B cell (primary cell): ENCODE measurements at regions not wholly inside any gene's neighbourhood (a gene's known extent, or its start where the extent isn't known, plus 50 kb on each side); places are given as distances from the start of the nearest gene placed in this dataset.
"Not testable (repeated sequence)": the region's sequence is repeated elsewhere in the genome, so short reads cannot be mapped to it uniquely, and the experiment has no call there.

ENCODE experiments used
- EZH2 ChIP-seq: IDR thresholded peaks from 2 replicates; pipeline ENCODE4 v1.6.1; 2012; ENCODE audit warnings: borderline replicate concordance, low read depth, mild to moderate bottlenecking, moderate library complexity, low read length; ENCODE audit not compliant: insufficient read depth, poor library complexity, severe bottlenecking
- TF ChIP-seq, protein P1 (sequence below): fragments of 200-600 bp; IDR thresholded peaks from one replicate; pipeline ENCODE4 v1.8.0; 2022; ENCODE audit warnings: antibody characterized with exemption, mild to moderate bottlenecking

DNA sequence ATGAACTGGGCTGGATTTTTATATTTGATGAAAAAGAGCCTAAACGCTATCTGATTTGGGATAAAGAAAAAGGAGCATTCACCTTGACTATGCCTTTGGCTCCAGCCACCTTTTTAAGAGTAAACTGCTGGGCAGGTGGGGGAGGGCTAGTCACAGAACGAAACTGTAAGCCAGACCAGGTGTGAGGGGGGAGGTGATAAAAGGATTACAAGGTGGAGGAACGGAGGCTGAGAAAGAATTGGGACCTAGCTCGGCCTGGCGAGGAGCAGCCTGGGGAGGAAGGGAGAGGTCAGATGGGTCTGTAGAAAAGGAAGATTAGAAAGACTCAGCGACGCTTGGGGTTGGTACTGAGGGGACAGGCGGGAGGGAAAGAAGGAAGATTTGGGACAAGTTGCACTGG, 805.4 kb upstream of the ID2 start:
- TF ChIP-seq, protein P1, sequence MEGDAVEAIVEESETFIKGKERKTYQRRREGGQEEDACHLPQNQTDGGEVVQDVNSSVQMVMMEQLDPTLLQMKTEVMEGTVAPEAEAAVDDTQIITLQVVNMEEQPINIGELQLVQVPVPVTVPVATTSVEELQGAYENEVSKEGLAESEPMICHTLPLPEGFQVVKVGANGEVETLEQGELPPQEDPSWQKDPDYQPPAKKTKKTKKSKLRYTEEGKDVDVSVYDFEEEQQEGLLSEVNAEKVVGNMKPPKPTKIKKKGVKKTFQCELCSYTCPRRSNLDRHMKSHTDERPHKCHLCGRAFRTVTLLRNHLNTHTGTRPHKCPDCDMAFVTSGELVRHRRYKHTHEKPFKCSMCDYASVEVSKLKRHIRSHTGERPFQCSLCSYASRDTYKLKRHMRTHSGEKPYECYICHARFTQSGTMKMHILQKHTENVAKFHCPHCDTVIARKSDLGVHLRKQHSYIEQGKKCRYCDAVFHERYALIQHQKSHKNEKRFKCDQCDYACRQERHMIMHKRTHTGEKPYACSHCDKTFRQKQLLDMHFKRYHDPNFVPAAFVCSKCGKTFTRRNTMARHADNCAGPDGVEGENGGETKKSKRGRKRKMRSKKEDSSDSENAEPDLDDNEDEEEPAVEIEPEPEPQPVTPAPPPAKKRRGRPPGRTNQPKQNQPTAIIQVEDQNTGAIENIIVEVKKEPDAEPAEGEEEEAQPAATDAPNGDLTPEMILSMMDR: not testable (repeated sequence)
- TF ChIP-seq EZH2: not testable (repeated sequence)
